Embryonic facial prominence (tissue), 1 donor: ENCODE measurements at regions not wholly inside any gene's neighbourhood (a gene's known extent, or its start where the extent isn't known, plus 50 kb on each side); places are given as distances from the start of the nearest gene placed in this dataset.

Experiments used
- DNase-seq: peaks from one replicate; pipeline ENCODE4 v3.0.0-alpha.2; 2016; ENCODE audit errors: extremely low spot score

DNA sequence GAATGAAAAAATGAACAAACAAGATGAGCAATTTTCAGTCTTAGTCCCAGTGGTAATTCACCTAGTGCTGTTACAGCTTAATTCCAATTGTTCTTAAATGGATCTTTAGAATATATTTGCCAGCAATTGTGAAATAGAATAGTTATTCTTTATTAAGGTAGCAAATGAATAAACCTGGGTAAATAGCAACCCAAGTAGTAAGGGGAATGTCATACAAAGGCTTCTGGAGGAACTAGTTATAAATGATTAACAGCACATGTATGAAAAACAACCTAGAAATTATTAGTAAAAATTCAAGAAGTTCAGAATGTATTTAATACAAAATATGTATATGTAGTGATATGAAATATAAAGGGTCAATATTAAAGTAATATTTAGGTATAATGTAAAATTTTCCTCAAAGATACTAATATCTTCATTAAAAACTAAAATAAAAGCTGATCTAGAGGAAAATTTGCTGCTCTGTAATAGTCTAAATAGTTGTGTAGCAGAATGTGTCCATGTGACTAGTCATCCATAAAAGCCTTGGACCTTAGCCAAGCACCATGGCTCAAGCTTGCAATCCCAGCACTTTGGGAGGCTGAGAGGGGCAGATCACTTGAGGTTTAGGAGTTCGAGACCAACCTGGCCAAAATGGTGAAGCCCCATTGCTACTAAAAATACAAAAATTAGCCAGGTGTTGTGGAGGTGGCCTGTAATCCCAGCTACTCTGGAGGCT lies 535.9 kb upstream of the ATXN8OS start:
- DNase-seq = no peak

DNA sequence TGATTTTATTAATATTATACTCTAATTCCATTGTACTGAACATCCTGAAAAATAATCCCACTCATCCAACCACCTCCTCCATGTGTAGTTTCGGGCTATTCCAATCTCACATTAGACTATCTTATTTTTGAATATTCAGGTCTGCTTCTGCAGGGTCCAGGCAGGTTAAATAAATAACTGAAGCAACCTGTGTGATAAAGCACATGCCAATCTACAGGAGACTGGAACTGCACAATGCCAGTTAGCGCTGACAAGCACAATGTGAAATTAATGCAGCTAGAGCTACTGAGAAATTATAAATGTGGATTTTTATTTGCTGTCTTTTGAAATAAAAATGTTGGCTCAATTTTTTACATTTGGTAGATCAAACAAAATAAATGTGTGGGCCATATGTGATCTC lies 540.1 kb upstream of the ATXN8OS start:
- DNase-seq = no peak

DNA sequence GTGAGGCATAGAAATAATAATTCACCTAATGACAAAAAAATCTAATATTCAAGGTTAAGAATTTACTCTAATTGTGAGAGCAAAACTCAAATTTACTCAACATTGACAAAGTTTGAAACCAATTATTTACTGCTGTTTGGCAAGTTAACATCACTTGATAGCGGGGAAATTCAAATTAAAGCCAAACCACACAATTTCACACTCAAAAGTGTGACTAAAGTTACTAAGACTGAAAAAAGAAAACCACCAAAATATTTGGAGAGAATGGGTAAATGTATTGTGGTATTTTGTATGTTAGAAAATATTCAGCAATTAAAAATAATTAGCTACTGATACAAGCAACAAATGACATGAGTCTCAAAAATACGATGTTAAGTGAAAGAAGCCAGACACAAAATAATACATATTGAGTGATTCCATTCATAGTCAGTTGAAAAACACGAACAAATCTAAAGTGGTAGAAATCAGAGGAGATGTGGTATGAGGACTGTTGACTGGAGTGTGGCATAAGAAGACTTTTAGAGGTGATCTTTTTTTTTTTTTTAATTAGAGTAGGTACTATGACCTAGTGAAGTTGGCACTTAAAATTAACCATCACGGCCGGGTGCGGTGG lies 541.4 kb upstream of the ATXN8OS start:
- no peak for DNase-seq

DNA sequence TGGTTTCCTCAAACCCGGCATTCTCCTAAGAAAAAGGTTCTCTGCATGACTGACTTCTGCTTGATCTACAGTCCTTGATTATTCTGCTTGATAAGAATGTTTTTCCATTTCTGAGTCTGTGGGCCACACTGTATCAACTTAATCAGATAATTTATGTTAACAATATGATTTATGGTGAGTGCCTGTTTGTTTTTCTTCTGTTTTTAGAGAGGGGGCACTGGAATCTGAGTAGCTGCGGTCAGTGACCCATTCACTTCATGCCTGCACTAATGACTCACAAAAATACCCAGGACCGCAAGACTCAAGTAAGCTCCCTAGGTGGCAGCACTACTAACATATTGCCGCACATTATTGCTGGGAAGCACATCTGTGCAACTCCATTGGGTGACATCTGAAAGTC lies 542.3 kb upstream of the ATXN8OS start:
- DNase-seq = no peak

DNA sequence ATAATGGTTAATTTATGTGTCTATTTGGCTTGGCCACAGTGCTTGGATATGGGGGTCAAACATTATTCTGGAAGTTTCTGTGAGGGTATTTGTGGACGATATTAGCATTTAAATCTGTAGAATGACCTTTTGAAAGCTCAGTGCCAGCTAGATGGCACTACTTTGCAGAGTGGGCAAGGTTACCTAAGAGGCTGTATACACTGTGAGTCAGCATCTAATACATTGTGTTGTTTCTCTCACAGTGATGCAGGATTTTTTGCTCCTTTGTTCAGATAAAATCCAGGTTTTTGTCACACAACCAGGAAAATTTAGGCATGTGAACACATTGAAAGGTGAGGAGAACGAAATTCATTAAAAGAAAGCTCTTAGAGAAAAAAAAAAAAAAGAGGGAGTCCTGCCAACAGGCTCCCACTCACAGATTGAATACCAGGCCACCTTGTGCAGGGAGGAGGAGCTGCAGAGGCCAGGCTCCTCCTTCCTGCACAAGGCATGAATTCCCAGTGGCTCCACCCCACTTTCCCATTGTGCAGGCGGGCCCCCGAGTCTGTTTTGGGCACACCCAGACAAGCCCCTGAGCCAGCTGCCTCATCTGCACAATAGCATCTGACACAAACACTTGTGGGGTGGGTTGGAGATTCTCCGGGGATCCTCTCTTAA lies 551.0 kb upstream of the ATXN8OS start:
- no peak for DNase-seq

DNA sequence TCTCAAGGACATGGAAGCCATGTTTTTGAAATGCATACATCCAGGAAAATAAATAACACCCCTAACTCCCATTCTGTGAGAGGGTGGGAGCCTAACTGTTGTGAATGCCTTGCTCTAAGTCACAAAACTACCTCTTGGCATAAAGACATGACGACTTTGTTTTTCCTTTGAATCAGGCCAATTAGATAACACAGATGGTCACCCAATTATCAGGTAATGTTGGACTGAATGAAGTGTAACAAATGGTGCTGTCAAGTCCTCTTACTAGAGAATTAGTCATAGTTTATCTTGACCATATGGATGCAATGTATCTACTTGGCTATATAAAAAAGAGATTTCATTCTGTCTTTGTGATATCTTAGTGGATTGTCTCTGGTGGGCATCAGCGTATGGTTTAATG lies 553.6 kb upstream of the ATXN8OS start:
- no peak for DNase-seq

DNA sequence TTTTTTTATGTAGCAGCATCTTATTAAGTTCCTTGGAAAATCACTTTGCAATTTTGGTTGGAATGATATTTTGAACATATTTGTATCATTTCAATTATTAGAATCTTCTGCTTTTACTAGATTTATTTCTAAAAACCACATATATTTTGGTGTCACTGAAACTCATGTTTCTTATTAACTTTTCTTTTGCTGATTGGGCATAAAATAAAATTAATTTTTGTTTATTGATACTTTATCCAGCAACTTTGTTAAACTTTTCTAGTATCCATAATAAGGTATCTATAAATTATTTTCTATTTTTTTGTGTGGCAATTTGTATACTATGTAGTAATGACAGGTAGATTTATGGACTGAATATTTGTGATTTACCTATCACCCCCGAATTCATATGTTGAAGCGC lies 556.4 kb upstream of the ATXN8OS start:
- DNase-seq = no peak

DNA sequence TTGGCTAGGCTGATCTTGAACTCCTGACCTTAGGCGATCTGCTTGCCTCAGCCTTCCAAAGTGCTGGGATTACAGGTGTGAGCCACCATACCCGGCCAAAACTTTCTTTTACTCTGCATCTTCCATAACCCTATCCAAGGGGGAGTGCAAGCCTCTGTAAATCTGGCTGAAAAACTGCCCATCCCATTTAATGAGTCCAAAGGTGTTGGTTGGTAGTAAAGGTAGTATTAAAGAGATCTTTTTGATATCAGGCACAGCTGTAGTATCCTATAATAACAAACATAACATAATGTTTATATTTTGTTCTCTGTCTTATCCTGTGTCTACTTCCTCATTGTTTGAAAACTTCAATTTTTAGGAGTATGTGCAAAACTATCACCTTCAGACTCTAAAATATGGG lies 559.8 kb upstream of the ATXN8OS start:
- no peak for DNase-seq

DNA sequence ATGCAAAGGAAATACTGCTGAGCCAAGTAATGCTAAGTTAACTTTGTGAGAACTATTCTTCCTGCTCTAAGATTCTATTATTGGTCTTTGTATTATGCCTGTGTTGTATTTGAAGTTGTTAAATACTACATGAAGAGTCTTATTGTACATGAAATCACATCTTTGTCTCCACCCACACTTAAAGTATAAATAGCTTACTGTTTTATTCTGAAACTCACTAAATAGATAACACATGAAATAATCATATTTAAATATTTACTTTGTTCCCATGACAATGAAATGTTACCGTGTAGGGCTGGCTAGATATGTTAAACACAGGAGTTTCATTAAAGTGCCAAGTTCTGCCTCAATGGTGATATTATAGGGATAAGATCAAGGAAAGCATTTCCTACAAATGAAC lies 562.1 kb upstream of the ATXN8OS start:
- DNase-seq = no peak

DNA sequence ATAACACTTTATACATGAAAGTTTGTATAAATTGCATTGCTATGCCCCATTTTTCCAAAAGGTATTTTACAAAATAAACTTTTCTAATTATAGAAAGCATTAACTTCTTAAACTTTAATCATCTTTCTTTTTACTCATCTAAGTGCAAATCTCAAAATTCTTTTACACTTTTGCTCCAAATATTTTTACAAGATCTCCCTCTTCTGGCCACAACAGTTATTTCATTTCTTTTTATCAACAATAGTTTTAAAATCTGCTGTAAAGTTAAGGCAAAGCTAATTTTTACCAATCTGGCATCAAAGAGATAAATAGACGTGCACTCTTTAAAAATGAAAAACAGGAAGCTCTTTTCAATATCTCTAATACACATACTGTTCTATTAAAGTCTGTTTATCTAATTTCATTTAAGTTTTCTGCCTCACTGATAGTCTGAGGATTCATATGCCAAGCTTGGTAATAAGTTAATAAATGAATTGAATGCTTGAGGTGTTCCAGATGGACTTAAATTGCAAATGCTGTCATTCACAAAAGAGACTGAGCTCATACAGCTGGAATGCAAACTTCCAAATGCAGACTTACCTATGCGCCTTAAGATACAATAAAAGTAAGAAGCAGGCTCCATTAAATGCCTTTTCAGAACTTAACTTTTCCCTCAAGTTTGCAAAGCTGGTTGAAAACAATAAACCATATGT lies 583.0 kb upstream of the ATXN8OS start:
- DNase-seq = no peak

DNA sequence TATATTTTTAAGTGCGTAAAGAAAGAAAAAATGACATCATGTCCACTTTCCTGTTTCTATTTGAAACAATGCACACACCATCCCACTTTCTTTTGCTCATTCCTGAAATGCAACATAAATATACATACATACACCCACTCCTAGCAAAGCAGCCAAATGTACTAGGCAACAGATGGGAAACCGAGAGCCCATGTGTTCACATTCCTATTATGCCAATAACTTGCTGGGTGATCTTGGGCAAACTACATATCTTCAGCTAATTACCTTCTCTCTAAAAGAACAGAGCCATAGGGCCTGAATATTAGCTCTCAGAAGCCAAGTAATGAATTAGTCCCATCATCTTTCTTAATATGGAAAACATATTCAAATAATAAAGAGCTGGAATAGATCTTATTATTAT lies 610.6 kb upstream of the ATXN8OS start:
- no peak for DNase-seq

DNA sequence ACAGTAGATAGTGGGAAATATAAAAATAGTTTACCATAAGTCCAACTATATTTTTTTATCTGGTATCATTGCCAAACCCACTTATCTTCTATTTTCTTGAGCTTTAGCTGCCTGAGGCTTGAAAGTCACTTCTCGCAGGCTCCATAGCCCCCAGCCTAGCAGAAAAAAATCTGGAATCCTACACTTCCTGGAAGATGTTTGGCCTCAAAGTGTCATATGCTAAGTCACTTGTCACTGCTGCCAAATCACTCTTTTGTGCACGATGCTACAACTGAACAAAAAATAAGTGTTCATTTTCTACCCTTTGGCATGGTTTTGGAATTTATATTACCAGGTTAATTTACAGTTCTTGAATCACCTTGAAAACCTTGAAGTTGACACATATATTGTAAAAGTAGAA lies 612.5 kb upstream of the ATXN8OS start:
- DNase-seq = no peak

DNA sequence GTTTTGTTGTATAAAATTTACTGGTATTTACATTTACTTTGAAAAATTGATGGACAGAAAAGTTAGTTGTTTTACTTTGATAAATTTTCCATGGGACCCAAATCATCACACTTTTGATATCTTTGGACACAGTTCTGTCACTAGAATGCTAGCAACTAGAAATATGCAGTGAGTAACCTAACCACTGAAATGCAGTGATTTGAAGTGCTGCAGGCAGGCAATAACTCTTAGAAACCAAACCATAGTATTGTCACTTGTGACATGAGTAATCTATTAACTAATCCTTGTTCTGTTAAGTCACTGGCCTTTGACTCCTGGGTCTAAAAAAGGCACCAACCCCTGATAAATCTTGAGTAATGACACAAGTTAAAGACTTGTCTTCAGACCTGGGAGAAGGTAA lies 620.0 kb upstream of the ATXN8OS start:
- no peak for DNase-seq

DNA sequence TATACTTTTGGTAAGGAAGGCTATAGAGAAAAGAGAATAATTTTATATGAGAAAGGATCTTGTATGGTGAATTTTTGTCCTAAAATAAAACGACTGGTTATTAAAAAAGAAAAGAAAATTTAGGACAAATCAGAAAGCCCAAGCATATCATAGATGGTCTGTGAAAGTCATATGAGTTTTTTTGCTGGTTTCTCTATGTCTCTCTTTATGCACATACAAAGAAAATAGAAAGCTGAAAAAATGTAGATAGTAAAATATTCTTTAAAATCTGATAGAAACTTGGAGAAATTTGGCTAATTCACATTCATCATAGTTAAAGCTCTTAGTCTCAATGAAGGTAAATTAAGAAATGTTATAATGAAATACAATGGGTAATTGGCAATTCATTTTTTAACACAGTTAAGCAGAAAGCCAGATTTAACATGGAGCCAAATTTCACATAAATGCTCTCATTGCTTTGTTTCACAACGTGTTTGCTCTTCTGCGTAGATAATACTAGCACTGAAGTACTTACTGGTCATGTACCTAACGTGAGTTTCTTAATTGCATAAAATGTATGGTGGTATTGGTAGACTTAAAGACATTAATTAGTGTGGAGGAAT lies 621.5 kb upstream of the ATXN8OS start:
- DNase-seq = no peak

DNA sequence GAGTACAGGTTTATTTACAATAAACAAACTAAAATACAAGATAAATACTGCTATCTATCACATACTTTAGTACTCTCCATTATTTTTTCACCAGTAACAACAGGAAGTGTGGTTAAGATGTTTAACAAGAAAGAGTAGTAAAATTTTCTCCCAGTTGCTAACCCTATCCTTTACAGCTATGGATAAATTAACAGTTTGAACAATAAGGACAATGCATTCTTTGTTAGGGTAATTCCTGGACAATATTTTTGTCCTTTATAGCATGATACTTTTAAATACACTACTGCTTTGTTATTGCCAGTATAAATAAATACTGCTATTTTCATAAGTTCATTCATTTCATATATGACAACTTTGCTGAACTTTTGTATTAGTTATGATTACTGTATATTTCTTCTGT lies 630.2 kb upstream of the ATXN8OS start:
- no peak for DNase-seq

DNA sequence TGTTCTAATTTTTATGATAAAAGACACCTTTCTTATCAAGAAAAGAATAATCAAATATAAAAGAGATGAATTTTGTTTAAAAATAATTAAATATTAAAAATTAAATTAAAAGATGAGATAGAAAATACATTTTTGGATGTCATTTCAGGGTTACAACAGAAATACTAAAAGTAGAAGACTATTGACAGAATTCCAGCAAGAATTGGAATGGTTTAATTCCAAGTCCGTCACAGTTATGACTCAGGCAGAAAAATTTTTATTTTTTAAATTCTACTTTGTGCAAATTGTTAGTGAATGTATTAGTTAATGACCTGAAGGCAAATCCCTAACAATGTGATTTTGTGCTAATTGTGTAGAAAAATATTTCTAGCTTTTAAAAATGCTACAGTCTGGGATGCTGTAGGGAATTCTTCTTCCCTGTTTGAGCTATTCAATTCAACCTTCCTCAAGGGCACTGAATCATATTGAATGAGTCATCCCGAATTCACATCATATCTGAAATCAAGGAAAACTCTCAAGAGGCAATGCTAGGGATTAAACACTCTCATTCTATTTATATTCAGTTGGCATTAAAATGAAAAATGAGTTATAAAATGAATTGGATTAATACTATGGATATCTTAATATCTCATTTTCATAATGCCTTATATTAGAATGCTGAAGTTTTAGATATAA lies 633.5 kb upstream of the ATXN8OS start:
- no peak for DNase-seq

DNA sequence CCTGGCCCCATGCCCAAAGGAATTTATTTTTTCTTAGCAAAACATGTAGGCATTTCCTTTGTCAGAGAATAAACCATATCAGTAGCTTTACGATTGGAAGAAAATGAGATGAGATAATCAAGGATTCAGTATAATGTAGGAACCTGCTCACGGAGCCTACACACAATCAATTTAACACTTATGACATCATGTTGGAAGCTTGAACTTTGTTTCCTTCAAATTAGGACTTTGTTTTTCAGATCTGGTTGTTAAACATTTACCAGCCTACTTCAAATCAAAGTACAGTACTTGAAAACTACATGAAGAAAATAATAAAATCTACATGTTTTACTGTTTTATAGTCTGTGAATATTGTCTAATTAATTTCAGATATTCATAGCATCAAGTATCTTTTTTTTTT lies 639.0 kb upstream of the ATXN8OS start:
- DNase-seq = no peak

DNA sequence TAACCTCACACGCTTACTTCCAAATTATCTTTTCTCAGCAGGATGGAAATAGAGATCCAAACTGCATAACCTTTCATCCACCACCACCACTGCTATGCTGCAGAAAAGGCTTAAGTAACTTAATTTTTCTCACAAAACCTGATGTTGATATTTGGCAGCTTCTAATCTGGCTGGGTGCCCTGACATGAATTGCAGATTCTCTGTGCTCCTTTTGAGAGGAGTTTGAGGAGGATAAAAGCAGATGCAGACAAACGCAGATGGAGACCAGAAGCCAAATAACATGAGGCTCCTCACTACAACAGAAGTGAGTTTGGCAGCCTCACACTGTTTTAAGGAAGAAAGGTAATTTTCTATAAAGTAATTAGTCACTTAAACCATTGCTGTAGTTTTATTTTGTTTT lies 646.2 kb upstream of the ATXN8OS start:
- DNase-seq = no peak

DNA sequence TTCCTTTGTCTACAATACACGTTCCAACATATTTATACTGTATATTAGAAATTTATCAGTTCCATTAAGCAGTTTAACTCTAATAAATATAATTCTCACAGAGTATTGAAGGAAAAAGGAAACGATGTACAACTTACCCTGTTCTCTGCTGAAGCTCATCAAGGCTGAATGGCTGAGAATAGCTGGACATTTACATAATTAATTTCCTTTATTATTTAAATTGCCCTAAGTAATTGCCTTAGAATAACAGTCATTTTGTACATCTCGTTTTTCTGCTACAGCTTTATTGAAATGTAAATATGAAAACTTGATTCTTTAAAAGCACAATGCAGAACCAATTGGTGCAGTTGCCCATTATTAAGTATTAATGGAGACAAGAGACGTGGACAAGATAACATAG lies 648.3 kb upstream of the ATXN8OS start:
- no peak for DNase-seq

DNA sequence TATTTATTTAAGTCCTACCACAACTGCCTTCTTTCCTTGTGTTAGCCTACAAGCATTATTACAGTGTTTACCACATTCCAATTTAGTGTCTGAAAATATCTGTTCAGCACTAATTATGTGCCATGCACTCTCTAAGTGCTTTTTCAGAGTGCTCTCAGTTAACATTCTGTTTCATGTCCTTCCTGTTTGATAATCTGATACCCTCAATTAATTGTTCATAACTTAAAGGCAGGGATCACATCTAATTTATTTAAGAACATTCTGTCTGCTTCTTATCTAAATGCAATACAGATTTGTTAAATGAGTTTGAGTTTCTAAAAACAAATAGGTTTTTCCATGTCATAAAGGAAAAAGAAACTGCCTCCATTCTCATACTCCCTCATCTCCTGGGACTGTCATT lies 649.6 kb upstream of the ATXN8OS start:
- DNase-seq = no peak

DNA sequence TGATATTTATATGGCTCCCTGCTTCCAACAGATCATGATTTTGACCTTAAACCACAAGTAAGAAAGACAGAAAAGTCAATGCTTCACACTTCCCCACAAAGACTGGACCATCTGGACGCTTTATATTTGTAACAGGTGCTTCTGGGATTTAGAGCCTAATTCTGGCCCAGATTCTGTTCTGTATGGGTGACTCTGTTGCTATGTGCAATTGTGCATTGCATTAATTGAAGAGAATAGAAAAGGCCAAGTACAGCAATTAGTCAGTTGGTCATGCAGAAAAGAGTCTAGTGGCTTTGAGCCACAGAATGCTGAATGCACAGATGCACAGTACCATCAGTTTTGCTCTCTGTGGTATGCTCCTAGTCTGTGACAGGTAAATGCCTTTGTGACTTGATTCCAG lies 657.4 kb upstream of the ATXN8OS start:
- DNase-seq = no peak

DNA sequence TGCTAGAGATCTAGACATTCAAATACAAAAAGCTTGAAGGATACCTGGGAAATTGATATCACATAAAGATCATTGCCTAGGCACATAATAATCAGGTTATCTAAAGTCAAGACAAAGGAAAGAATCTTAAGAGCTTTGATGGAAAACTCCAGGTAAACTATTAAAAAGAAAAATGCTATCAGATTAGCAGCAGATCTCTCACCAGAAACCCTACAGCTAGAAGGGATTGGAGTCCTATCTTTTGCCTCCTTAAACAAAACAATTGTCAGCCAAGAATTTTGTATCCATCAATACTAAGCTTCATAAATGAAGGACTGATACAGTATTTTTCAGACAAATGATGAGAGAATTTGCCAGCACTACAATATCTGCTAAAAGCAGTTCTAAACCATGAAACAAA lies 682.4 kb upstream of the ATXN8OS start:
- DNase-seq = no peak
